M059J (cell line): ENCODE measurements at regions not wholly inside any gene's neighbourhood (a gene's known extent, or its start where the extent isn't known, plus 50 kb on each side); places are given as distances from the start of the nearest gene placed in this dataset.

Experiments used
- DNase-seq: peaks from one replicate; pipeline ENCODE4 v3.0.0-alpha.2; 2012; ENCODE audit warnings: low read depth

- no peak for DNase-seq
Measured at GRCh38 chr2:147553775-147554271, 291.0 kb upstream of the ACVR2A start.

DNA sequence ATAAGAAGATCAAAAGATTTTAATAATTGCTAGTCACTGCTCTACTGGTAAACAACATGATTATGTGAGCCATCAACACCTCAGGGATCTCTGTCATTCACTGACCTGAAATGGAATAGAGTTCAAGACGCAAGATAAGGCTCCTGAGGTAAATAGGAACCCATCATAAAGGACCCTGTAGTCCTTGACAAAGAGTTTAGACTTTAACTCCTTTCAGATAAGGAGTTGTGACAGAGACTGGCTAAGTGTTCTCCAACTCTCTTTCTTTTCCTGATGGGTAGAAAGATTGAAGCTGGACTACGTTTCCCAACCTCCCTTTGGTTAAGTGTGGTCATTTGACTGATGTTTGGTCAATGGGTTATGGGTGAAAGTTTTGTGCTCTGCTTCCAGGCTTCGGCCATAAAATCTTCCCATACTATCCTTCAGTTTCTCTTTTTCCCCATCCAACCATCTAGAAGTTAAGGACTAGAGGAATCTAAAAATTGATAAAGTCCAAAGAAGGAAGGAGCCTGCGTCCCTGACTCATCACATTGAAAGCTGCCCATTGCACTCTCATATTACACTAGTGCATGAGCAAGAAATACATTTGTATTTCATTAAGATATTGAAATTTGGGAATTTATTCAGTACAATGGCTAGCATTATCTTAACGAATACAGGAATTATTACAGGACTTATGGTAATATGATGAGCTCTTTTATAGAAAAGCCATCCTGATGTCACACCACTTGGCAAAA, 293.7 kb upstream of the ACVR2A start:
- no peak for DNase-seq

GRCh38 chr2:147549054-147549453, 295.8 kb upstream of the ACVR2A start:
- DNase-seq, result no peak

DNA sequence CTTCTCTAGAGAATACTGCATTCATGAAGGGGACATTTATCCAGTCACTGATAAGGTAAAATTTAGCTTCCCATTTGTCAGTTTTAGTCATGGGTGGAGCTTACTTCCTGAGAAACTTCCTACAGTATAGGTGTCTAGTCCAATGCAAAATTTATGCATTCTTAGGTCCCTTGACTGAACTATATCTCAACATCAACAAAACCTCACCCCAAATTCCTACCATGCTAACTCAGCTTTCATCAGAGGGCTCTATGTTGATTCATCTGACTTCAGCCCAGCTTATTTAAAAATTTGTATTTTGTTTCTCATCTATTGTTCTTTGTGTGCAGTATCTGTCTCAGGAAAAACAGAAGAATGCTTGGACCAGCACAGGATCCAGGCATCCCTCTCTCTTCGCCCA, 296.4 kb upstream of the ACVR2A start:
- no peak for DNase-seq

- DNase-seq, result no peak
Measured at GRCh38 chr2:147547440-147547839, 297.4 kb upstream of the ACVR2A start.

GRCh38 chr2:147546109-147546508, 298.7 kb upstream of the ACVR2A start:
- DNase-seq, result no peak

- DNase-seq, result no peak
Measured at GRCh38 chr2:147543056-147543455, 301.8 kb upstream of the ACVR2A start.

DNA sequence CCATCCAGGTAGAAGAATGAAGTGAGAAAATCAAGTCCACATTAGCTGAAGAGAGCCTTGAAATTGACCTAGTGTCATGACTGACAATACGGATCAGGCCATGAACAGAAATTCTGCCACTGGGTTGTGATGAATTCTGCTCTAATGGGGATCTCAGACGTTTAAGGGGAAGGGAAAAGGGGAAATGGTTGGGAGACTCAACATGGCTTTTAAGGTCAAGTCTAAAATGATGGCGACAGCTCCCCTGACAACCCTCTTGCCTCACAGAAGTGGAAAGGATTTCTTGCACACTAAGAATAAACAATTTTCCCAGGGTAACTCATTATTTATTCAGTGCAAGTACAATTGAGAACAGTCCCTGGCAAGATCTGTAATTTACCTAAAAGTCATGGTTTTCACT, 302.5 kb upstream of the ACVR2A start:
- no peak for DNase-seq

DNA sequence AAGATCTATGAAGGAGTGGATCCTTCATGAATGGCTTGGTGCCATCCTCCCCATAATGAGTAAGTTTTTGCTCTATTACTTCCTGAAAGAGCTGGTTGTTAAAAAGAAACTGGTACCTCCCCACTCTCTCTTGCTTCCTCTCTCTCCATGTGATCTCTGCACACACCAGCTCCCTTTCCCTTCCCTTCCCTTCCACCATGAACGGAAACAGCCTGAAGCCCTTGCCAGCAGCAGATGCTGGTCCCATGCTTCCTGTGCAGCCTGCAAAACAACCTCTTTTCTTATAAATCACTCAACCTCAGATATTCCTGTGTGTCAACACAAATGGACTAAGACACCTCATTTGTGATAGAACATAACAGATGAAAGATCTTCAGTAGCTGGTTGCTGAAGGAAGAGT, 303.5 kb upstream of the ACVR2A start:
- no peak for DNase-seq

DNA sequence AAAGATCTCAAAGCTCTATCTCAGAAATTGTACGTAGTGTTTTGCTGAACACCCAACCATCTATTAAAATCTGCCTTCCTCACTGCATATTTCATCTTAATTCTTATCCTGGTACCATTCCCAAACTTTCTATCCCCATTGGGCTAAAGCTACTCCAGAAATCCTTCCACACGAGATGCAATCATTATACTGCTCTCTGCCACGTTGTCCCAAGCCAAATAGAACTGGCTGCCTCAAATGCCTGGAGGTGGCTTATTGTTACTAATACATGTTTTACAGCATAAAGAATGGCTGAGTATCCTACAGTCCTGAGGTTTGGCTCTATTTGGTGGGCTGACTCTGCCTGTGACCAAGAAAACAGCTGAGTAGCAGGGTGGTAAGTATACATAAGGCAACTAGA, 306.0 kb upstream of the ACVR2A start:
- no peak for DNase-seq

- no peak for DNase-seq
Measured at GRCh38 chr2:147538088-147538487, 306.7 kb upstream of the ACVR2A start.

GRCh38 chr2:147531269-147531668, 313.6 kb upstream of the ACVR2A start:
- DNase-seq, result no peak

GRCh38 chr2:147530033-147530432, 314.8 kb upstream of the ACVR2A start:
- DNase-seq, result no peak

- no peak for DNase-seq
Measured at GRCh38 chr2:147525819-147526489, 318.9 kb upstream of the ACVR2A start.

GRCh38 chr2:147524912-147525311, 319.9 kb upstream of the ACVR2A start:
- DNase-seq, result no peak

GRCh38 chr2:147523415-147523814, 321.4 kb upstream of the ACVR2A start:
- no peak for DNase-seq

- no peak for DNase-seq
Measured at GRCh38 chr2:147521936-147522335, 322.9 kb upstream of the ACVR2A start.

DNA sequence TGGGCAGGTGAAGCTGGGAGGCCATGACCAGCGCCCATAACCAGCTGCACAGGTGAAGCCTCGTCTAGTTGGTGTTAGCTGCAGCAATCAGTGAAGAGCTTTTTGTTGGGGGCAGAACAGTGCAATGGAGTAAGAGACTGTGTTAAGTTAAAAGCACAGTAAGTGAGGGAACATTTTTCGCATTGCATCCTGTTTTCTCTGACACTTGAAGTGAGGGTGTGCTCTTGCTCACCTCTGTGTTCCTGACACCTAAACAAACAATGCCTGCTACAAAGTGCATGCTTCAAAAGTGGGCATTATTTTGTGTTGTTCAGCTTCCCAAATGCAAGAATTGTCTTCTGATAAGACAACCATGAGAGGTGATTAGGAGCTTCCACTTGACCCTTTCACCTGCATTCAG, 324.0 kb upstream of the ACVR2A start:
- no peak for DNase-seq

DNA sequence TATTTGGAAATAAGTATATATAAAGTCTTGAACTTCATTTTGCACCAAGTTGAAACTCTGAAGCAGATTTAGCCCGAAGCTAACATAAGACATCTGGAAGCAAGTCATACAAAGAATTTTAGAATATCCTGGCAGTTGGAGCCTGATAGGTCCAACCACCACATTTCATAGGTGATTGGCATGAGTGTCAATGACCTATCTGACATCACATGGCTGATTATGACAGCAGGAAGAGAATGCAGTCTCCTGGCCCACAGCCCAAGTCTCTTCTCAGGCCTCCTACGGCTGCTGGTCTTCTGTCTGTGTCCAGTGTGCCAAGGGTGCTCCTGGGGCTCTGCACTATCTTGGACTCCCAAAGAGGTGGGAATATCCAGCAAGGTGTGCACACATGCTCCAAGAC, 325.7 kb upstream of the ACVR2A start:
- DNase-seq, result no peak

DNA sequence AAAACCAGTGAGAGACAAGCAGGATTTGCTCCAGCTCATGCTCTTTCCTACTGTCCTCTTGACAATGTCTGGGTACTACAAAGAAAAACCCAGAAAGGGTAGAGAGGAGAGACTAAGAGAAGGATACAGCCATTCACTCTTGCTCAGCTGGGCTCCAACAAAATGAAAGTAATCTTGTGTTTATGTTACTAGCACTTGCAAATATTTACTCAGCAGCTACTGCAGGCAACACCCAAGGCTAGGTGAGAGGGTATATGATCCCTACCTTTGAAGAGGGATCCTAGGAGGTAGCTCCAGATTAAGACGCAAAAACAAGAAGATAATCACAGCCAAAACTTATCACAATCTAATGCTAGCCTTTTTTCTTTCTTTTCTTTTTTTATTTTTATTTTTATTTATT, 329.6 kb upstream of the ACVR2A start:
- DNase-seq, result no peak

DNA sequence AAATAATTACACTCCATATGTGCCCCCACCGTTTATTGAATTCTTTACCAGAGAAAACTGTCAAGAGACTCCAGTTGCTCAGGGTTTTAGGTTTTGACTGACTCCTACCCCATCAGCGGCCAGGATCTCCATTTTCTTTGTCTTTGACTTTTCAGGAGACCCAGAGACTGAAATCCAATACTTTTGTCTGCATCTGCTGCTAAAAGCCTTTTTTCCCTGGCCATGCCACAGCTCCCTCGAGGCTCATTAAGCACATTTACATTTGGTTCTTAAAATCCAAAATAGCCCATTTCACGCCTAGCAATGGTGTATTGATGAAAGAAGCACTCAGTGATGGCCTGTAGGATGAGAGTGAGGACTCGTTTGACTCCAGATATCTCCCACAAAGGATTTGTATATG, 332.6 kb upstream of the ACVR2A start:
- DNase-seq, result no peak

GRCh38 chr2:147511491-147511948, 333.3 kb upstream of the ACVR2A start:
- no peak for DNase-seq

DNA sequence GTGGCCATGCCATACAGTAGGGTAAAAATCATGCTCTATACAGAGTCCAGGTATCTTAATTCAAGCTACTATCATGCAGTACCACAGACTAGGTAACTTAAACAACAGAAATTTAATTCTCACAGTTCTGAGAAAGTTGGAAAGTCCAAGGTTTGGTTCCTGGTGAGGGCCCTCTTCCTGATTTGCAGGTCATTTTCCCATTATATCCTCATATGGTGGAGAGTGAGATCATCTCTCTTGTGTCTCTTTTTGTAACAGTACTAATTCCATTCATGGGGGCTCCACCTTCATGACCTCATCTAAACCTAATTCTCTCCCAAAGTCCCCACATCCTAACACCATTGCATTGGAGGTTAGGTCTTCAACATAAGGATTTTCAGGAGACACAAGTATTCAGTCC, 335.0 kb upstream of the ACVR2A start:
- DNase-seq, result no peak
